ENCODE measurements at regions not wholly inside any gene's neighbourhood (a gene's known extent, or its start where the extent isn't known, plus 50 kb on each side); places are given as distances from the start of the nearest gene placed in this dataset.
A peak's percentile ranks its signal among the peaks of the same experiment; 100 is the strongest.
"Not testable (repeated sequence)": the region's sequence is repeated elsewhere in the genome, so short reads cannot be mapped to it uniquely, and the experiment has no call there.

DNA sequence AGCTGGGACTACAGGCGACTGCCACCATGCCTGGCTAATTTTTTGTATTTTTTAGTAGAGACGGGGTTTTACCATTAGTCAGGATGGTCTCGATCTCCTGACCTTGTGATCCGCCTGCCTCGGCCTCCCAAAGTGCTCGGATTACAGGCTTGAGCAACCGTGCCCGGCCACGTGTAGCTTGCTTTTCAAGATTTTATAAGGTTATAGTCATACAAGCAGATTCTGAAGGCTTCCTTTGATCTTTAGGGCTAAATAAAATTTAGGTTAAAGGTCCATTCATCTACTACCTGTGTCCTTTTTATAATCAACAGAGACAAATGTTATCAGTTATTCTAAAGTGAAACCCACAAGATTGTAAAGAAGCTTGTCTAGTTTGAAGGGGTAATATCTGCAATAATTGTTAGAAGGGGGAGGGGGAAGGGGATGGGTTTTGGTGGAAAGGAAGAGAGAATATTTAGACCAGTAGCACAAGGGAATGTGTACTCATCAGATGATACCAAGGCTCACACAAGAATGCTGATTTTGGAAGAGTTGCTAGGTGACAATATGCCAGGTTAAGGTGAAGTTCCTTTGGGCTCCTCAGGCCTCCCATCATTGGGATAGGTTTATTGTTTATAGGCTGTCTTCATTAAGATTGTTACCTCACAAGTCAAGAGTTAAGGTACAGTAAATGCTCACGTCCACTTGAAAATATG is 284.7 kb downstream of the ALDH8A1 start:
- no peak for DNase-seq

DNA sequence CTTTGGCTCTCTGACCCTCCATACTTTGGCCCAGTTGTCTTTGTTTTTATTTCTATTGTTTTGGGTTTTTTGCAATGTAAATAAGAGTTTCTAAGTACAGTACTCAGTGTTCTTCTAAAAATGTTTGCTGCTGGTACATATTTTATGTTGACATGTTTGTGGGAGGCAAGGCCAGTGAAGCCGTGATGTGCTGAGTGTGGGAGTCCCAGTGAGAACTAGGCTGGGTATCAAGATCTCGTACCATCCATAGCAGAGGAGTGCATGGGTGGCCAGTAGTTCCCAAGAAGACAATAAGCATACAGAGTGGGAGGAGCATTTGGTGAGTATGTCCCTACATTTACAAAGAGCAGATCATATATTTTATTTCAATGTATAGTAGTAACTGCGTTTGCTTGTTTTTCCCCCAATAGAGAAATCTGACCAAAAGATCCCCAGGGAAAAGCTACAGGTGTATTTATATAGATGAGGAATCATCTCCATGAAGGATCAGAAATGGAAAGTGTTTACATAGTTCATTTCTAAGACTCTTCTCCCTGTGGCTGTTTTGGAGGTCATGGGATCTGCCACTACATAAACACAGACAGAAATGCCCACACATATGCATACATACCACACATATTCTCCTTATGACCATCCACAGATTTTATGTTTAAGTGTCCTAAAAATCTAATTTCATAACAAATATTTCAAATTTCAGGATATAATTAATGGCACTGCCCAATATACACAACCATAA is 285.9 kb downstream of the ALDH8A1 start:
- no peak for DNase-seq

DNA sequence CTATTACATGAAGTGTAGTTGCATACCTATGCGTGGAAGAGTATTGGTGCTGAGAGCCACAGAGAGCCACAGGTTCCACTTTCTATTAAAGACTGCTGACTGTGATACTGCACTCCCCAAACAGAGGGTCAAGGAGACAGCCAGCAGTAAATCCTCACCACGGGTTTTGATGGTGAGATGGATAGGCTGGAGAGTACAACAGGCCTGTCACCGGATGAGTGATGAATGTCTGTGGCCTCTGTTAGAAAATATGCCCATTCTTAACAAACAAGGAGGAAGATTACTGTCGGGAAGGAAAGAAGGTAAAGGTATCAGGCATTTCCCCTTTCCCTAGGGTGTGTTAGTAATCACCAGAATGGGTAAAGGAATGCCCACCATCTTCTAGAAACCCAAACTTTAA is 286.5 kb downstream of the ALDH8A1 start:
- no peak for DNase-seq

GRCh38 chr6:134662077-134662700 is 287.7 kb downstream of the ALDH8A1 start:
- no peak for DNase-seq

DNA sequence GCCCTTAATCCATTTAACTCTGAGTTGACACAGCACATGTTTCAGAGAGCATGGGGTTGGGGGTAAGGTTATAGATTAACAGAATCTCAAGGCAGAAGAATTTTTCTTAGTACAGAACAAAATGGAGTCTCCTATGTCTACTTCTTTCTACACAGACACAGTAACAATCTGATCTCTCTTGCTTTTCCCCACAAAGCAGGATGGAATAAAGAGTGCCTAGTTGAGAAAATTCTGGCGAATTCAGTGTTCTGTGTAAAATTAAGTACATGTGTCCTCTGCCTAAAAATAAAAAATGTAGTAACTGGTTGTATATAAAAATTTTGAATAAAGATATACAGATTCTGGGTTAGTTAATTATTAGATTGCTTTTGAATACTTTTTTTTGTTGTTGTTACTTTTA is 290.0 kb downstream of the ALDH8A1 start:
- DNase-seq, result not testable (repeated sequence)

DNA sequence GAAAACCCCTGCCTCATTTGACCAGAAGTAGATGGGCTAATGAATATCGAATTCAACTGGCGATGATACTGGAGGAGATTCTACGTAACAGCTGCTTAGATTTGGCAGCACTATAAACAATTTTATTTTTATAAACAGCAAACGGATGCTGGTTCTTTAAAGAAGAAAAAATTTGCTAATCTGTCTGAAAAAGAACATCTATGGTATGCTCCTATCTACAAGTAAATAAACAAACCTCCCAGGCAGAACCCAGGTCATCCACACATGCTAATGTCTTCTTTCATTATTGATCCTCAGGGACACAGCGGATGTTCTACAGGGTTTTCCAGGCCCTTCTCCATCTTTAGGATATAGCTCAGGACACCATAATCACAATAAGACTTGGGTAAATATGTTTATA is 291.3 kb downstream of the ALDH8A1 start:
- no peak for DNase-seq

- no peak for DNase-seq
Observed at GRCh38 chr6:134657751-134658527, 292.0 kb downstream of the ALDH8A1 start.

DNA sequence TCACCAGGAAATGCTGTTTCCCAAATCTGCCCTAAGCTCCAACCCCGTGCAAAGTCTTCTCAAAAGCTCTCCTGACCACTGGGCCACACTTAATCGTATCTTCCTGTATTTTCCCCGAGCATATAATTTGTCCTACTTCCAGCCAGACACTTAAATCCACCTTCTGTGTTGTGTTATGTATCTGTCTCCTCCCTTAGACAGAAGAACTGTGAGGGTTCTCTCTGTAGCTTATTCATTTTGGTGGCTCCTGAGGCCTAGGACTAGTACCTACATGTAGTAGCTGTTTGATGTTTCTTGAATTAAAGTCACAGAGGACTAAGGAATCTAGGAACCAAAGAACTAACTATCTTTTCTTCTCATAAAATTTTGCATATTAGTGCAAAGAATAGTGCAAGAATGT is 292.6 kb downstream of the ALDH8A1 start:
- no peak for DNase-seq

DNA sequence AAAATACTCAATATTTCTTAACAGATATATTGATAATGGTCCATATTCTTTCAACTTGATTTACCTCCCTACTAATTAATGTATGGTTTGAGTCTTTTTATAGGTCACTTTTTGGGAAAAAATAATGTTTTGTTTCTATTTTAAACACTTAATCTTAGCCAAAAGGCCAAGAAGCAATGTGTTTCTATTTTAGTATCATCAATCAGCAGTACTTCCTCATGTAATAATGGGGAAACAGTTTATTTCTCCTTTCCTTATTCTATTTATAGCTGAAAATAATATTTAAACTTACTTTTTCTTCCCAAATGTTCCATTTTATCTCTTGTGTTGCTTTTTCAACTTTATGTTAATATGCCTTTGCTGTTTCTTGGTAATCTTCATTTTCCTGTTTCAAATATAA is 295.1 kb downstream of the ALDH8A1 start:
- no peak for DNase-seq

- no peak for DNase-seq
Observed at GRCh38 chr6:134651519-134651918, 298.4 kb downstream of the ALDH8A1 start.

DNA sequence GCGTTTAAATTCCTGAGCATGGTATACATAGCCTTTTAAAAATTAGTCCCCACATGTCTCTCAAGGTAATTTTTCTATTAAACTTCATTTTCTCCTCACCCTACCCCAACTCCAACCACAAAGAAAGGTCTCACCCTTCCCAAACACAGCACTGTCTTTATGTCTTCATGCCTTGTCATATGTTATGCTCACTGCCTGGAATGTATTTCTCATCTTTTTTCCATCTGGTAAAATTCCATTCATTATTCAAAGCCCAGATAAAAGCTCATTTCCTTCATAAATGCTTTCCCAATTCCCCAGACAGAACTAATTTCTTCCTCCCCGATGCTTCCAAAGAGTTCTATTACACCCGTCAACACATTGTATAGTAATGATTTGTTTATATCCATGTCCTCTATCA is 302.0 kb downstream of the ALDH8A1 start:
- no peak for DNase-seq

- DNase-seq, result no peak
Observed at GRCh38 chr6:134642819-134643218, 307.1 kb downstream of the ALDH8A1 start.

DNA sequence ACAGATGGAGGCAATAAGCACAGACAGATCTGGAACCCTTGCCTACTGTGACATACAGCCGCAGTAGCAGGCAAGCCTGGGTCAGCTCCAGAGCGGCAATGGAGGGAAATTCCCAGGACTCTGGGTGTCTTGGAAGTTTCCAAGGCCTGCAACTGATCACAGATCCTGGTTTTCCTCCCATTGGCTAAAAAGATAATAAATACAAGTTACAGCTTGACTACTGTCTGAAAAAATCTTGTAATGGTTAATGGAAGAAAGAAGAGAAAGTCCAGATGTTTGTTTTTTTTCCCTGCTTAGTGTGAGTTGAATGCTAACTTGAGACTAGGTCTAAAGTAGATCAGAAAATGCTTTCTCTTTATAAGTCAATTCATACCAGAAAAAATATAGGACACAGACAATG is 307.6 kb downstream of the ALDH8A1 start:
- no peak for DNase-seq

DNA sequence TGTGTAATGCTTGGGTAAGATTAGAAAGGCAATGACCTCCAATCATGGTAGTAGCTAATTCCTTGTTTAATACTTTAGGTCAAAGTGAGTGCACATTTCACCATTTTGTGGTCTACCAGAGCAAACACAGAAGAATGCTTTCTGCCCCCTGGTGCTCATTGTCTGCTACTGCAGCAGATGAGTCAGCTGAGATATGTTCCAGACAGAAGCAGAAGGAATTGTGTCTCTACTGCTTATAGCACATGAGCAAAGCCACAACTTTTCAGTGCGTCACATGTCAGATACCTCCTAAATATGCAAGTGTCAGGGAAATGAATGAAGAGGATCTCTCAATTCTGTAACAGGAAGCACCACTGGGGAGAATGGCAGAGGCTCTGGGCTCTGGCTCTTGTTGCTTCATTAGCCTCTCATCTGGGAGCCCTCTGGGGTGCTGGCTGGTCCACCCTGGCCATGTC is 308.9 kb downstream of the ALDH8A1 start:
- peak; percentile 83 for DNase-seq

DNA sequence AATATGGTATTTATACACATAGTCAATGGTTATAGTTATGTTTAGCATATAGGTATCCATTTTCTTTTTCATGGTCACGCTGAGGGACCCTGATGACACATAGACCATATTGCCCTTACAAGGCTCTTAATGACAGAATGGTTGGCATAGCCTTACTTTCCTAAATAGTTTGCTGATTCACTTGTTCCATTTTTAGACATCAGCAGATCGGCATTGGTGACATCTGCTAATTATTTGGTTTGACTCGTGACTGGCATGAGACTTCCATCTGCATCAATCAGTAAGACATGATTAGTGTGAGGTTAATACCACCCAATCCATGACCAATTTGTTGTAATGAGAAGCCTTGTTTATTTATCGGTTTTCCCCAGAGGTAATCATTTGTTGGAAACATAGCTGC is 309.7 kb downstream of the ALDH8A1 start:
- DNase-seq, result no peak

DNA sequence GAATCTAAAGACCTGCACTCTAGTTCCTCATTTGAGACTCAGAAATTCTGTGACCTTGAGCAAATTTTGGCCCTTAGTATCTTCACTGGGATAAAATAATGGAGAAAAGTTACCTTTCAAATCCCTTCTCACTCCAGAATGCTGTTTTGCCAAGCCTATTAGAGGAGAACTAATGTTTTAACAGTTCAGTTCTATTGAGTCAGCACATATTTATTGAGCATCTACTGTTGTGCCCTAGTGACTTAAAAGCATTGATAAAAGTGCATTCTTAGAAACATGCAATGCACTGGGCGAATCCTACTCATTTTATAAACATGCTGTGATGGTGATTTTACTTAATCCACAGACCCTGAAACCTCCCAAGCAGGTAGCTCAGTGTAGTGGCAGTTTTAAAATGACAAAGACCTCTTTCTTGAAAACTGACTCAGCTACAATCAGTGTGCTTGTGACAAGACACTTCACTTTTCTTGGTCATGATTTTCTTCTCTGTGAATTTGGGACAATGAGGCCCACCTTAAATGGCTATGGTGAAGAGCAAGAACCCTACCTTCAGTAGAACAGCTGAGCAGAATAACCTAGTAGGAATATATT is 312.0 kb downstream of the ALDH8A1 start:
- no peak for DNase-seq

- DNase-seq, result no peak
Observed at GRCh38 chr6:134637282-134637681, 312.6 kb downstream of the ALDH8A1 start.

- peak; percentile 45 for DNase-seq
Observed at GRCh38 chr6:134636186-134636799, 313.6 kb downstream of the ALDH8A1 start.

DNA sequence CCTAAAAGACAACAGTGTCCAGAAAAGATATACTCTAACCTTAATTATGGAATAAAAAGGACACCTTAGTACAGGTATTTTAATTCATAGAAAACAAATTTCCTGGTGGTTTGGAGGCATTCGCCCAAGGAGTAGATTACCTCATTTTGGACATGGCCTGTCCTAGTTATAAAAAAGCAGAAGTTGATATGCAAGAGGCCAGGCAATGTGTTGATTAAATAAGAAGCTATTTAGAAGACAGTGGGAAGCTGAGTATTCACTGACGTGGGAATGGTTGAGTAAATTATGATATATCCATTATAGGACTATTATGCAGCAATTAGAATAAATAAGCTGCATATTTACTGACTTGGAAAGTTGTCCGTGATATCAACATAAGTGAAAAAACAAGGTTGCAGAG is 314.9 kb downstream of the ALDH8A1 start:
- DNase-seq, result no peak

- DNase-seq, result no peak
Observed at GRCh38 chr6:134634466-134634865, 315.4 kb downstream of the ALDH8A1 start.

- peak; percentile 27 for DNase-seq
Observed at GRCh38 chr6:134632982-134633940, 315.3 kb upstream of the SGK1 start.
